Lower leg skin (tissue), 4 donors: ENCODE measurements at regions not wholly inside any gene's neighbourhood (a gene's known extent, or its start where the extent isn't known, plus 50 kb on each side); places are given as distances from the start of the nearest gene placed in this dataset.

ENCODE experiments used
- DNase-seq, 2 donors: peaks; one replicate each; pipeline ENCODE4 v3.0.0-alpha.2; 2019; ENCODE audit warnings: low spot score in 2 of 2
- H3K4me3 ChIP-seq: fragments of 200-600 bp; sonication (generic); 2 replicates; pipeline ENCODE4 v1.5.1; 2017; ENCODE audit warnings: mild to moderate bottlenecking, low read depth; ENCODE audit not compliant: poor library complexity, severe bottlenecking
- POLR2A ChIP-seq, 2 donors: fragments of 450-650 bp; IDR thresholded peaks; one replicate each; pipeline ENCODE4 v1.6.1; 2016 to 2017; ENCODE audit warnings: antibody characterized with exemption in 2 of 2, mild to moderate bottlenecking in 1 of 2, moderate library complexity in 1 of 2
- WGBS, 2 donors: methylation state at CpG; one replicate each; pipeline ENCODE4 v1.1.5; 2018; 5-methylcytosine and 5-hydroxymethylcytosine counted together
- intact Hi-C: fragments of 100-400 bp; cut with DNase I; formaldehyde crosslinking; loops from one replicate; pipeline ENCODE4 v1.15.0; 2023; ENCODE audit warnings: low total_unique reads
- TF ChIP-seq, protein P1 (sequence below), 3 donors: fragments of 450-650 bp; IDR thresholded peaks; one replicate each; pipeline ENCODE4 v1.5.1; 2016; ENCODE audit warnings: antibody characterized with exemption in 3 of 3, mild to moderate bottlenecking in 3 of 3, moderate library complexity in 2 of 3

GRCh38 chr5:74145951-74146350 is 494.6 kb downstream of the ENC1 start:
- intact Hi-C loops = no loop called here
- WGBS, 2 donors = 85 to 93% methylated on average over 9 of the region's 9 CpGs
- H3K4me3 ChIP-seq = no peak overlapping the region
- no peak for DNase-seq
- no peak for TF ChIP-seq POLR2A (IDR thresholded peaks at IDR 0.05)
- TF ChIP-seq, protein P1, sequence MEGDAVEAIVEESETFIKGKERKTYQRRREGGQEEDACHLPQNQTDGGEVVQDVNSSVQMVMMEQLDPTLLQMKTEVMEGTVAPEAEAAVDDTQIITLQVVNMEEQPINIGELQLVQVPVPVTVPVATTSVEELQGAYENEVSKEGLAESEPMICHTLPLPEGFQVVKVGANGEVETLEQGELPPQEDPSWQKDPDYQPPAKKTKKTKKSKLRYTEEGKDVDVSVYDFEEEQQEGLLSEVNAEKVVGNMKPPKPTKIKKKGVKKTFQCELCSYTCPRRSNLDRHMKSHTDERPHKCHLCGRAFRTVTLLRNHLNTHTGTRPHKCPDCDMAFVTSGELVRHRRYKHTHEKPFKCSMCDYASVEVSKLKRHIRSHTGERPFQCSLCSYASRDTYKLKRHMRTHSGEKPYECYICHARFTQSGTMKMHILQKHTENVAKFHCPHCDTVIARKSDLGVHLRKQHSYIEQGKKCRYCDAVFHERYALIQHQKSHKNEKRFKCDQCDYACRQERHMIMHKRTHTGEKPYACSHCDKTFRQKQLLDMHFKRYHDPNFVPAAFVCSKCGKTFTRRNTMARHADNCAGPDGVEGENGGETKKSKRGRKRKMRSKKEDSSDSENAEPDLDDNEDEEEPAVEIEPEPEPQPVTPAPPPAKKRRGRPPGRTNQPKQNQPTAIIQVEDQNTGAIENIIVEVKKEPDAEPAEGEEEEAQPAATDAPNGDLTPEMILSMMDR (IDR thresholded peaks at IDR 0.05) = no peak

DNA sequence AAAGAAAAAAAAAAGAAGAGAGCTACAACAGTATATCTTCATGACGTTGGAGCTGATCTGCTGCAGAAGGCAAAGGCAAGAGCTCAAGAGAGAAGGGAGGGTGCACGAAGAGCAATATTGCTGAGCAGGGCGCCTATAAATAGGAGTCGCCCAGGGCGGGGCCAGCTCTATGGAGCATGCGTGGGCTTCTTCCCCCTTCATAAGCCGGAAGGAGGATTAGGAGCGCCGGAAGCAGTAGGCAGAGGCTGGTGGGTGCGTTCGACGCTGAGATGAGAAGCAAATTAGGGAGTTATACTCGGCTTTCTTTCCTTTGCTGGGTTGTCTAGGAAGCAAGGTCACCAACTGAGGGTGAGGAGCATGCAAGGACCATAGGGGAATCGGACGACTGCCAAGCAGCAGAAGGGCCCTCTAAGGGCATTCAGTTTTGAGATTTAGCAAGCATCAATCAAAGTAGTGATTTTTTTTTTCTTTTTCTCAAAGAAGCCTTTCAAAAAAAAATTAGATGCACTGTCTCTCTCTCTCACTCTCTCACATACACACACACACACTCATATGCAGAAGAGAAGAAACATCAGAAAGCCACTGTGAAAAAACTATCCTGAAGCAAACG is 496.7 kb downstream of the ENC1 start:
- WGBS, 2 donors = 64 to 65% methylated on average over 16 of the region's 16 CpGs
- H3K4me3 ChIP-seq = no peak overlapping the region
- intact Hi-C loops = no loop called here
- no peak for DNase-seq
- TF ChIP-seq, protein P1 (IDR thresholded peaks at IDR 0.05) = no peak
- no peak for TF ChIP-seq POLR2A (IDR thresholded peaks at IDR 0.05)

GRCh38 chr5:74143151-74143550 is 497.4 kb downstream of the ENC1 start:
- TF ChIP-seq POLR2A (IDR thresholded peaks at IDR 0.05) = no peak
- TF ChIP-seq, protein P1 (IDR thresholded peaks at IDR 0.05) = no peak
- no peak for DNase-seq
- no peak overlapping the region for H3K4me3 ChIP-seq
- 50 to 54% methylated on average over 3 of the region's 3 CpGs for WGBS, 2 donors
- intact Hi-C loops = no loop called here

DNA sequence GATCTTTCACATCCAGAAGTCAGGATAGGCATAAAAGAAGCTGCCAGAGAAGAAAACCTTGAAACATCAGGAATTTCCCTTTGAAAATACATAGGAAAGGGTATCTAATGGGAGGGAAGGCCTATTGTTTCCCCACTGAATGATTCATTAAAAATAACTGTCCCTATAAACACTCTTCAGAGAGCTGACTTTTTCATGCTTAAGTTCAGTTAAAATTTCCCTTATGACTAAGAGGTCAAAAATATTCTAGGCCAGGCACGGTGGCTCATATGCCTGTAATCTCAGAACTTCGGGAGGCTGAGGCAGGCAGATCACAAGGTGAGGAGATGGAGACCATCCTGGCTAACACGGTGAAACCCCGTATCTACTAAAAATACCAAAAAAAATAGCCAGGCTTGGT is 499.5 kb downstream of the ENC1 start:
- no peak for TF ChIP-seq POLR2A (IDR thresholded peaks at IDR 0.05)
- TF ChIP-seq, protein P1 (IDR thresholded peaks at IDR 0.05) = no peak
- 88 to 89% methylated on average over 4 of the region's 4 CpGs for WGBS, 2 donors

GRCh38 chr5:74140409-74140808 is 500.1 kb downstream of the ENC1 start:
- DNase-seq = no peak
- TF ChIP-seq, protein P1 (IDR thresholded peaks at IDR 0.05) = no peak
- TF ChIP-seq POLR2A (IDR thresholded peaks at IDR 0.05) = no peak
- H3K4me3 ChIP-seq = no peak overlapping the region
- intact Hi-C loops = no loop called here
- 71 to 72% methylated on average over 3 of the region's 3 CpGs for WGBS, 2 donors

More for the DNA sequence above, 499.5 kb downstream of the ENC1 start:
- no peak for DNase-seq
- H3K4me3 ChIP-seq = no peak overlapping the region
- intact Hi-C loops = no loop called here

- intact Hi-C loops = no loop called here
- WGBS, 2 donors = 97% methylated on average over 6 of the region's 6 CpGs
- no peak for DNase-seq
- H3K4me3 ChIP-seq = no peak overlapping the region
- TF ChIP-seq POLR2A (IDR thresholded peaks at IDR 0.05) = no peak
- TF ChIP-seq, protein P1 (IDR thresholded peaks at IDR 0.05) = no peak
Measured at GRCh38 chr5:74139589-74139988, 500.9 kb downstream of the ENC1 start.
